Rectal smooth muscle tissue (tissue), 1 donor: ENCODE measurements at regions not wholly inside any gene's neighbourhood (a gene's known extent, or its start where the extent isn't known, plus 50 kb on each side); places are given as distances from the start of the nearest gene placed in this dataset.
"Not testable (repeated sequence)": the region's sequence is repeated elsewhere in the genome, so short reads cannot be mapped to it uniquely, and the experiment has no call there.

ENCODE experiments used
- H3K27ac ChIP-seq: one replicate; pipeline ENCODE4 v1.7.0; 2013; ENCODE audit warnings: low read depth, low read length, inconsistent platforms
- H3K27me3 ChIP-seq: one replicate; pipeline ENCODE4 v1.7.0; 2013; ENCODE audit warnings: low read length; ENCODE audit not compliant: control insufficient read depth, insufficient read depth
- H3K36me3 ChIP-seq: one replicate; pipeline ENCODE4 v1.7.0; 2013; ENCODE audit warnings: low read length; ENCODE audit not compliant: control insufficient read depth, insufficient read depth
- H3K4me1 ChIP-seq: one replicate; pipeline ENCODE4 v1.7.0; 2013; ENCODE audit warnings: low read length; ENCODE audit not compliant: control insufficient read depth, insufficient read depth
- H3K4me3 ChIP-seq: one replicate; pipeline ENCODE4 v1.7.0; 2013; ENCODE audit warnings: low read length
- H3K9ac ChIP-seq: one replicate; pipeline ENCODE4 v1.7.0; 2013; ENCODE audit warnings: low read length

GRCh38 chr3:118231578-118231977, 803.1 kb downstream of the IGSF11 start:
- H3K27me3 ChIP-seq, result no peaks in the 10 kb centered on the region
- H3K36me3 ChIP-seq, result no peaks in the 10 kb centered on the region
- no peak overlapping the region for H3K9ac ChIP-seq
- no peak overlapping the region for H3K27ac ChIP-seq
- no peaks in the 10 kb centered on the region for H3K4me1 ChIP-seq
- H3K4me3 ChIP-seq, result no peak overlapping the region

- no peaks in the 10 kb centered on the region for H3K4me1 ChIP-seq
- no peak overlapping the region for H3K27ac ChIP-seq
- no peaks in the 10 kb centered on the region for H3K27me3 ChIP-seq
- H3K9ac ChIP-seq, result no peak overlapping the region
- H3K36me3 ChIP-seq, result no peaks in the 10 kb centered on the region
- H3K4me3 ChIP-seq, result no peak overlapping the region
Measured at GRCh38 chr3:118239253-118239652, 795.4 kb downstream of the IGSF11 start.

DNA sequence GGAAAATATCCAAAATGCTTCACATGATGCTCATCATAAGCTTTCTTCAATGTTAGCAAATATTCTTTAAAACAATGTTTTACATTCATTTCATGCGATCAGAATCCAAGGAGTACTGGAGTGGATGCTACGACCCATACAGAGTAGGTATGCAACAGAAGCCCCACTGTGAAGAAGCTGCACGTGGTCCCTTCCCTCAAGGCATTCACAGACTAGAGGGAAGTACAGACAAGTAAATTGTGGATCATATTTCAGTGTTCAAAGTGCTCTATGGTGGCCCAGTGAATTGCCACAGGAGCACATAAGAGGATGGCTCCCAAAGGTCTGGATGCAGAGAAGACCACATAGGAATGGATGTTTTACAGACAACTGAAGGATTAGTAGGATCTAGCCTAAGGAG, 789.9 kb downstream of the IGSF11 start:
- no peak overlapping the region for H3K9ac ChIP-seq
- H3K27me3 ChIP-seq, result no peaks in the 10 kb centered on the region
- H3K36me3 ChIP-seq, result no peaks in the 10 kb centered on the region
- no peaks in the 10 kb centered on the region for H3K4me1 ChIP-seq
- H3K27ac ChIP-seq, result no peak overlapping the region
- H3K4me3 ChIP-seq, result no peak overlapping the region

- no peak overlapping the region for H3K27ac ChIP-seq
- no peaks in the 10 kb centered on the region for H3K4me1 ChIP-seq
- no peaks in the 10 kb centered on the region for H3K36me3 ChIP-seq
- no peak overlapping the region for H3K9ac ChIP-seq
- H3K27me3 ChIP-seq, result no peaks in the 10 kb centered on the region
- H3K4me3 ChIP-seq, result no peak overlapping the region
Measured at GRCh38 chr3:118245312-118245711, 789.3 kb downstream of the IGSF11 start.

GRCh38 chr3:118258850-118259249, 775.8 kb downstream of the IGSF11 start:
- not testable (repeated sequence) for H3K27ac ChIP-seq, H3K4me3 ChIP-seq, H3K27me3 ChIP-seq, H3K4me1 ChIP-seq, H3K36me3 ChIP-seq, H3K9ac ChIP-seq

- Histone ChIP-seq H3K9ac (no peak overlapping the region), H3K36me3 (no peaks in the 10 kb centered on the region), H3K4me3 (no peak overlapping the region), H3K27me3 (no peaks in the 10 kb centered on the region), H3K27ac (no peak overlapping the region), H3K4me1 (no peaks in the 10 kb centered on the region)
Measured at GRCh38 chr3:118262800-118263402, 771.7 kb downstream of the IGSF11 start.

DNA sequence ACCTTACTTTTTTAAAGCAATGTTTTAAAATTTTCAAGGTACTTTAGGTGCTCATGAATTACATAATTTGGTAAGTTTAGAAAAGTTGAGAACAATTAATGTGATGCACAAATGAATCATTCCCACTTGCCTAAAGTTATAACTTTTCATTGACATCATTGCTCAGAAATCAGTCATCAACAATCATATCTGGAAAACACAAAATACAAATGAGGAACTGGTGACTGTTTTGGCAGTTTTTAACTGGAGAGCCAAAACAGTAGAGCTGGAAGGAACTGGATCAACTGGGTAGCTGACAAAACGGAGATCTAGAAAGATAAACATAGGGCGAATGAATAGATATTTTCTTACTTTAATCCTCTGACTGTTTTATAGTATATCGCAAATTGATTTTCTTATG, 767.1 kb downstream of the IGSF11 start:
- no peak overlapping the region for H3K9ac ChIP-seq
- H3K27ac ChIP-seq, result no peak overlapping the region
- no peaks in the 10 kb centered on the region for H3K27me3 ChIP-seq
- no peaks in the 10 kb centered on the region for H3K36me3 ChIP-seq
- no peaks in the 10 kb centered on the region for H3K4me1 ChIP-seq
- no peak overlapping the region for H3K4me3 ChIP-seq

DNA sequence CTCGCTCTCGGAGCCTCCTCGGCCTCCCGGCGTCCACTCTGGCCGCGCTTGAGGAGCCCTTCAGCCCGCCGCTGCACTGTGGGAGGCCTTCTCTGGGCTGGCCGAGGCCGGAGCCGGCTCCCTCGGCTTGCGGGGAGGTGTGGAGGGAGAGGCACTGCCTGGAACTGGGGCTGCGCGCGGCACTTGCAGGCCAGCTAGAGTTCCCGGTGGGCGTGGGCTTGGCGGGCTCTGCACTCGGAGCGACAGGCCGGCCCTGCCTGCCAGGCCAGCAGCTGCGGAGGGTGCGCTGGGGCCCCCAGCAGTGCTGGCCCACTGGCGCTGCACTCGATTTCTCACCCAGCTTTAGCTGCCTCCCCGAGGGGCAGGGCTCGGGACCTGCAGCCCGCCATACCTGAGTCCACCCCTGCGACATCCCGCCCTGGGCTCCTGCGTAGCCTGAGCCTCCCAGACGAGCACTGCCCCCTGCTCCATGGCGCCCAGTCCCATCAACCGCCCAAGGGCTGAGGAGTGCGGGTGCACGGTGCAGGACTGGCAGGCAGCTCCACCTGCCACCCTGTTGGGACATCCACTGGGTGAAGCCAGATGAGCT, 765.0 kb downstream of the IGSF11 start:
- no peaks in the 10 kb centered on the region for H3K36me3 ChIP-seq
- H3K27ac ChIP-seq, result no peak overlapping the region
- H3K4me3 ChIP-seq, result no peak overlapping the region
- H3K4me1 ChIP-seq, result no peaks in the 10 kb centered on the region
- H3K9ac ChIP-seq, result no peak overlapping the region
- no peaks in the 10 kb centered on the region for H3K27me3 ChIP-seq

- H3K36me3 ChIP-seq, result no peaks in the 10 kb centered on the region
- no peak overlapping the region for H3K27ac ChIP-seq
- no peak overlapping the region for H3K9ac ChIP-seq
- H3K27me3 ChIP-seq, result no peaks in the 10 kb centered on the region
- H3K4me3 ChIP-seq, result no peak overlapping the region
- H3K4me1 ChIP-seq, result no peaks in the 10 kb centered on the region
Measured at GRCh38 chr3:118272991-118273390, 761.7 kb downstream of the IGSF11 start.

DNA sequence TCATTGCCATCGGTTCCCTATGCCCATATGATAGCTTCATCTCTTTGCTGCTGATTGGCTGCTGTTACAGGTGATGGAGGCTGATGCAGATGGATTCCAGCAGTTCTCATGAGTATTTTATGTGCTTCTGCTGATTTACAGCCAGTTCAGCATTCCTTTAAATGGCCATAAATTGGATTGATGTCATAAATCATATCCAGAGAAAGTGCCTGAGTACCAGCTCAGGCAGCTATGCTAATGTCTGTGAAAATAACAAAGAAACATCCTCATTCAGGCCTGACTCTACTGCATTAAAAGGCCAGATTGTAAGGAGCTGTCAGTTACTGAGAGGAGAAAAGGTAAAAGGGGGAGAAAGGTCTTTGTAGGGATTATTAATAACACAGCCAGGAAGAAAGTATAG, 756.8 kb downstream of the IGSF11 start:
- no peaks in the 10 kb centered on the region for H3K36me3 ChIP-seq
- H3K27ac ChIP-seq, result no peak overlapping the region
- H3K9ac ChIP-seq, result no peak overlapping the region
- H3K27me3 ChIP-seq, result no peaks in the 10 kb centered on the region
- H3K4me3 ChIP-seq, result no peak overlapping the region
- H3K4me1 ChIP-seq, result no peaks in the 10 kb centered on the region

DNA sequence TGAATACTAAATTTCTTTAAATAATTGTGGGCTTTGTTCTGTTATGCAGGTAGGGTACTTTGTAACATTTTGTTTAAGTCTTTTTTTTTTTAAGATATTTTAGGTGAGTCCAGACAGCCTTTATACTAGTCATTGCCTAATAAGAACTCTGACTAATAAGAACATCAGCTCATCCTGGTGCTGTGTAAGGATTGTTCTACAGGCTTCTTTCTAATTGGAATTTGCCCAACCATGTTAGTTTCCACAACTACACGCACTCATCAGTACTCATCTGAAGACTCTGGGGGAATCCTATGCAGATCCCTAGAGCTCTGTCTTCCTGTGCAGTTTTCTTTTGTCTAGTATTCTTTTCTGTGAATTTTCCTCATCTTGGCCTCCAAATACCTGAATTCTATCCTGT, 741.8 kb downstream of the IGSF11 start:
- H3K9ac ChIP-seq, result no peak overlapping the region
- H3K27ac ChIP-seq, result no peak overlapping the region
- H3K4me1 ChIP-seq, result no peaks in the 10 kb centered on the region
- H3K27me3 ChIP-seq, result no peaks in the 10 kb centered on the region
- no peak overlapping the region for H3K4me3 ChIP-seq
- H3K36me3 ChIP-seq, result no peaks in the 10 kb centered on the region

DNA sequence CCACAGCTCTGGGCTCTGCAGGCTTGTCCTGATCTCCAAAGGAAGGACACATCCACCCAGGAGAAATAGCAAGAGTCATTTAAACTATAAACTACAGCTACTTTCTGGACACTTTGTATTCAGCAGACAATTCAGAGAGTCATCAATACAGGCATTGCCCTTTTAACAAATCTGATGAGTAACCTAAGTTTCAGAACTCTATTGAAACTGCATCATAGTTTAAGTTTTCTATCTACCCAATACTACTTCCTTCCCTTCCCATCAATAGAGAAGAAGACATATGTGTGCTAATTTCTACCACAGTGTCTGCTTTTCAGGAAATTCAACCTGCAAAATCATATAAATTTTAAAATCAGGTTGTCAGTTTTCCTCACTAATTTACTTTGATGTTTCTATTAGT, 736.5 kb downstream of the IGSF11 start:
- Histone ChIP-seq H3K27ac (no peak overlapping the region), H3K36me3 (no peaks in the 10 kb centered on the region), H3K4me1 (no peaks in the 10 kb centered on the region), H3K4me3 (no peak overlapping the region), H3K27me3 (no peaks in the 10 kb centered on the region), H3K9ac (no peak overlapping the region)

DNA sequence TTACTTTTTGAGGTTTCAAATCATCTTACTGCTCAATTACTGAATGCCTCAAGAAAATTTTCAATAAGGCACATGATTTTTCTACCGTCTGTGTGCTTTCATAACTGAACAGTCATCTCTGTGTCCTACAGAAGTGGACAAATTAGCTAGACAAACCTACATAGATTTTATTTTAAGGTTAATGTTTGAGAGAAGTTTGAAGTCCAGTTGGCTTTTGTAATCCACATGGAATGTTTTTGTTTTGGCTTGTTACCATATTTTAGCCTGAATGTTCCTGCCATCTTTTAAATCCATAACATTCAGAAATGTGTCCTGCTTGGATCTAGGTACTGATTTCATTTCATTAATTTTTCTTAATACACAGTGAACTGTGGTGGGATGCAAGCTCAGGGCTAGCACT, 730.1 kb downstream of the IGSF11 start:
- Histone ChIP-seq H3K27ac (no peak overlapping the region), H3K4me1 (no peaks in the 10 kb centered on the region), H3K4me3 (no peak overlapping the region), H3K27me3 (no peaks in the 10 kb centered on the region), H3K36me3 (no peaks in the 10 kb centered on the region), H3K9ac (no peak overlapping the region)
